OCI-LY1 (cell line): ENCODE measurements at regions not wholly inside any gene's neighbourhood (a gene's known extent, or its start where the extent isn't known, plus 50 kb on each side); places are given as distances from the start of the nearest gene placed in this dataset.

Source experiments
- H2AFZ ChIP-seq: fragments of 200-600 bp; sonication (generic), shearing (Covaris generic); 2 replicates; pipeline ENCODE4 v1.6.0; 2014; ENCODE audit warnings: antibody characterized with exemption, mild to moderate bottlenecking, low read length
- H3F3A ChIP-seq: fragments of 200-600 bp; sonication (generic), shearing (Covaris generic); 2 replicates; pipeline ENCODE4 v1.6.0; 2014; ENCODE audit warnings: mild to moderate bottlenecking, antibody characterized with exemption, low read length, moderate library complexity; ENCODE audit not compliant: insufficient read depth
- H3K27ac ChIP-seq: fragments of 200-600 bp; sonication (generic); 2 replicates; pipeline ENCODE4 v1.5.1; 2014; ENCODE audit warnings: low read length, mixed run types, mild to moderate bottlenecking, low read depth; ENCODE audit not compliant: poor library complexity, severe bottlenecking
- H3K27me3 ChIP-seq: fragments of 200-600 bp; sonication (generic); 2 replicates; pipeline ENCODE4 v1.6.0; 2014; ENCODE audit warnings: antibody characterized with exemption, mild to moderate bottlenecking, low read length, moderate library complexity; ENCODE audit not compliant: insufficient read depth
- H3K36me3 ChIP-seq: fragments of 200-600 bp; sonication (generic); 2 replicates; pipeline ENCODE4 v1.6.1; 2014; ENCODE audit warnings: mild to moderate bottlenecking, antibody characterized with exemption, low read length, moderate library complexity, mixed read lengths; ENCODE audit not compliant: insufficient read depth
- H3K4me1 ChIP-seq: fragments of 200-600 bp; sonication (generic); 2 replicates; pipeline ENCODE4 v1.5.1; 2014; ENCODE audit warnings: mild to moderate bottlenecking, low read length, moderate library complexity; ENCODE audit not compliant: insufficient read depth, severe bottlenecking
- H3K4me2 ChIP-seq: fragments of 200-600 bp; sonication (generic), shearing (Covaris generic); 2 replicates; pipeline ENCODE4 v1.6.1; 2014; ENCODE audit warnings: low read length
- H3K4me3 ChIP-seq: fragments of 200-600 bp; sonication (generic); 2 replicates; pipeline ENCODE4 v1.5.1; 2014; ENCODE audit warnings: low read length, low read depth, mild to moderate bottlenecking, mixed read lengths; ENCODE audit not compliant: poor library complexity, severe bottlenecking
- H3K79me2 ChIP-seq: fragments of 200-600 bp; shearing (Covaris generic); 2 replicates; pipeline ENCODE4 v1.6.1; 2016; ENCODE audit warnings: mixed run types, low read length, mixed read lengths; ENCODE audit not compliant: insufficient read depth
- H3K9ac ChIP-seq: fragments of 200-600 bp; sonication (generic), shearing (Covaris generic); 2 replicates; pipeline ENCODE4 v1.6.1; 2014; ENCODE audit warnings: mild to moderate bottlenecking, low read length, mixed read lengths
- H3K9me2 ChIP-seq: fragments of 200-600 bp; sonication (generic), shearing (Covaris generic); 2 replicates; pipeline ENCODE4 v1.6.1; 2014; ENCODE audit warnings: low read depth, mild to moderate bottlenecking, low read length, mixed read lengths
- H3K9me3 ChIP-seq: fragments of 200-600 bp; shearing (Covaris generic); 2 replicates; pipeline ENCODE4 v1.6.1; 2014; ENCODE audit warnings: low read length, mixed read lengths
- H4K20me1 ChIP-seq: fragments of 200-600 bp; sonication (generic), shearing (Covaris generic); 2 replicates; pipeline ENCODE4 v1.6.0; 2016; ENCODE audit warnings: mild to moderate bottlenecking, low read length; ENCODE audit not compliant: insufficient read depth
- EZH2 ChIP-seq: fragments of 200-600 bp; sonication (generic), shearing (Covaris generic); IDR thresholded peaks from 2 replicates; pipeline ENCODE4 v1.8.0; 2017; ENCODE audit warnings: borderline replicate concordance, mixed run types, mild to moderate bottlenecking, antibody characterized with exemption, low read length, moderate library complexity, mixed read lengths
- TF ChIP-seq, protein P1 (sequence below): fragments of 200-600 bp; sonication (generic), shearing (Covaris generic); IDR thresholded peaks from 2 replicates; pipeline ENCODE4 v1.5.1; 2017; ENCODE audit warnings: mild to moderate bottlenecking, antibody characterized with exemption, low read length, moderate library complexity, mixed read lengths

DNA sequence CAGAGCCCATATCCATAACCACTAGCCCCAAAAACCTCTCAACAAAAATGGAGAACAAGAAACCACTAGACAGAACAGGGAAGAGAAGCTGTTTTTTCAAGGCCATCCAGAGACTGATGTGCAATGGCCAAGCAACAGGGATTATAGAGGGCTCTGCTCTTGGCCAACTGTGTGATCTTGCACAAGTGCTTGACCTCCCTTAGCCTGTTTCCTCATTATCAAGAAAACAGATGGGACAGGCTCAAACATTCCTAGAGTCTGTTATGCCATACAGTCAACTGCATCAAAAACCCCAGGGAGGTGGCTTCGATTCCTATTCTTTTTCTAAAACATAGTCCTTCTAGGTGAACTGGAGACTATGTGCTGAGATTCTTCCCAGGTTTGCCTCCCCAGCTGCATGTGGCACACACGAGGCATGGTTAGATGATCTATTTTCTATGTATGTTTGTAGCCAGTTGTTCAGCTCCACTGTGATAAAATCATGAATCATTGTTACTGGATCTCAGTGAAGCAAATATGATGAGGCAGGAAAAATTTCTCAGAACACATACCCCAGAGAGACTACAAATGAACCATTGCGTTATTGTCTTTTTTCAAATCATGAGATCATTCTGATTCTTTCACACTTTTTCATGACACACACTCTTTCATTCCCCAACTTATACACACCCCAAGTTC is 132.9 kb upstream of the TGFBR2 start:
- Histone ChIP-seq H3K9me3 (no peaks in the 10 kb centered on the region), H3K4me1 (no peaks in the 10 kb centered on the region), H2AFZ (no peak overlapping the region), H3K9ac (no peak overlapping the region), H3K79me2 (no peaks in the 10 kb centered on the region), H3K4me3 (no peak overlapping the region), H3K36me3 (no peaks in the 10 kb centered on the region), H3K4me2 (no peak overlapping the region), H3K9me2 (no peaks in the 10 kb centered on the region), H3F3A (no peaks in the 10 kb centered on the region), H3K27ac (no peak overlapping the region), H4K20me1 (no peaks in the 10 kb centered on the region), H3K27me3 (no peaks in the 10 kb centered on the region)
- no peak for TF ChIP-seq EZH2
- TF ChIP-seq, protein P1, sequence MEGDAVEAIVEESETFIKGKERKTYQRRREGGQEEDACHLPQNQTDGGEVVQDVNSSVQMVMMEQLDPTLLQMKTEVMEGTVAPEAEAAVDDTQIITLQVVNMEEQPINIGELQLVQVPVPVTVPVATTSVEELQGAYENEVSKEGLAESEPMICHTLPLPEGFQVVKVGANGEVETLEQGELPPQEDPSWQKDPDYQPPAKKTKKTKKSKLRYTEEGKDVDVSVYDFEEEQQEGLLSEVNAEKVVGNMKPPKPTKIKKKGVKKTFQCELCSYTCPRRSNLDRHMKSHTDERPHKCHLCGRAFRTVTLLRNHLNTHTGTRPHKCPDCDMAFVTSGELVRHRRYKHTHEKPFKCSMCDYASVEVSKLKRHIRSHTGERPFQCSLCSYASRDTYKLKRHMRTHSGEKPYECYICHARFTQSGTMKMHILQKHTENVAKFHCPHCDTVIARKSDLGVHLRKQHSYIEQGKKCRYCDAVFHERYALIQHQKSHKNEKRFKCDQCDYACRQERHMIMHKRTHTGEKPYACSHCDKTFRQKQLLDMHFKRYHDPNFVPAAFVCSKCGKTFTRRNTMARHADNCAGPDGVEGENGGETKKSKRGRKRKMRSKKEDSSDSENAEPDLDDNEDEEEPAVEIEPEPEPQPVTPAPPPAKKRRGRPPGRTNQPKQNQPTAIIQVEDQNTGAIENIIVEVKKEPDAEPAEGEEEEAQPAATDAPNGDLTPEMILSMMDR, result no peak

DNA sequence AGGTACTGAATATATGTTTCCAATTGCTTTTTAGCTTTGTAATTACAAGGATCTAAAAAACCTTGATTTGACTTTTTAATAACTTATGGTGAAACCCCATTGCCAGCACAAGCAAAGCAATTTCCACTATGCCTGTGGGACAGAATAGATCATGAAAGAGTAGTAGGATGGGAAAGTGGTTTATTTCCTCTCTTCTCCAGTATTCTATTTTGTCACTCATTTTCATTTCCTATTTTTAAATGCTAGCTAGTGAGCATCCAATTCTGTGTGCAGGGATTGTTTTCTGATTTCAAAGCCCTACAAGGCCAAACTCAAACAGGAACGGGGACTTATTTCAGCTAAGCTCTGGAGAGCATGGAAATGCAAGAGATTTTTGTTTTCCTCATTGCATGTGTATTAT is 132.0 kb upstream of the TGFBR2 start:
- Histone ChIP-seq H3K9ac (no peak overlapping the region), H3K9me2 (no peaks in the 10 kb centered on the region), H3K27me3 (no peaks in the 10 kb centered on the region), H3K4me3 (no peak overlapping the region), H2AFZ (no peak overlapping the region), H3K4me1 (no peaks in the 10 kb centered on the region), H3F3A (no peaks in the 10 kb centered on the region), H3K36me3 (no peaks in the 10 kb centered on the region), H3K4me2 (no peak overlapping the region), H4K20me1 (no peaks in the 10 kb centered on the region), H3K79me2 (no peaks in the 10 kb centered on the region), H3K27ac (no peak overlapping the region), H3K9me3 (no peaks in the 10 kb centered on the region)
- TF ChIP-seq, protein P1, result no peak
- no peak for TF ChIP-seq EZH2

DNA sequence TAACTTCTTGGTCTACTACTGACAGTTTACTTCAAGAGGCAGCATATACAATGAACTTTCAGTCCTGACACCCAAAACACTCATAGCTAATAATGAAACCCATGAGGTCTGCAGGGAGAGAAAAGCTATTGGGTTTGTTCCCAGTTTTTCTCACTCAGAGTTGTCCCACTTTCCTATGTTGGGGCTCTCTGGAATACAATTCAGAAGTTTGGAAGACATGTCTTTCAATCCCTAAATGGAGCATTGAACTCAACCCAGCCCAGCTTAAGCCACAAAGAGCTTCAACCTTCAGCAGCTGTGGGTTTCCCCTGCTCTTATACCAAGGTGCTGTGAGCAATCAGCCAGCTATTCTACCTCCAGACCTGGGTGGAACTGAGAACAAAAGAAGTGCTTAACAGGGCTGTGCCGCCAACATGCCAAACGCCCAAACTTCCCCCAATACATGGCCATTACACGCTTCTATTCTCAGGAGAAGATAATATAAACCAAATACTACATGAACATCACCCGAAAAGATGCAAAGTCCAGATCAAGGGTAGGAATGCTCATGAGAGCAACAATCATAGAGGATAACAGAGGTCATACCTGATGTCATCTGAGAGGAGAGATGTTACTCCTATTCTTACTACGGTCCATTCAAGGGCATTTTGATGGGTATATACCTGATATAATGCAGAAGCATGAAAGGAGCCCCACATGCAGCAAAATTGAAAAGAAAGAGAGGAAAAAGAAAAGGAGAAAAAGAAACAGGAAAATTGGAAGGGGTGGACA is 131.2 kb upstream of the TGFBR2 start:
- Histone ChIP-seq H3K9ac (no peak overlapping the region), H3K79me2 (no peaks in the 10 kb centered on the region), H2AFZ (no peak overlapping the region), H3K9me3 (no peaks in the 10 kb centered on the region), H3K27ac (no peak overlapping the region), H3K4me2 (no peak overlapping the region), H3K9me2 (no peaks in the 10 kb centered on the region), H3K4me3 (no peak overlapping the region), H3F3A (no peaks in the 10 kb centered on the region), H3K4me1 (no peaks in the 10 kb centered on the region), H3K36me3 (no peaks in the 10 kb centered on the region), H4K20me1 (no peaks in the 10 kb centered on the region), H3K27me3 (no peaks in the 10 kb centered on the region)
- TF ChIP-seq EZH2, result no peak
- TF ChIP-seq, protein P1, result no peak
